Keratinocyte (primary cell): ENCODE measurements at regions not wholly inside any gene's neighbourhood (a gene's known extent, or its start where the extent isn't known, plus 50 kb on each side); places are given as distances from the start of the nearest gene placed in this dataset.

Experiments used
- EZH2 ChIP-seq: IDR thresholded peaks from one replicate; pipeline ENCODE4 v1.6.1; 2012; ENCODE audit warnings: inconsistent platforms, mild to moderate bottlenecking, low read length, moderate library complexity
- TF ChIP-seq, protein P1 (sequence below), 3 experiments: IDR thresholded peaks in 1 of 3; conservative IDR thresholded peaks in 1 of 3; optimal IDR thresholded peaks in 1 of 3; 2 replicates in 2 of 3; 3 replicates in 1 of 3; pipeline versions ENCODE3 to v1.5.1; 2011; ENCODE audit warnings: low read length in 3 of 3, mild to moderate bottlenecking in 3 of 3, moderate library complexity in 2 of 3, control low read depth in 1 of 3, inconsistent platforms in 1 of 3; ENCODE audit not compliant: insufficient read depth in 2 of 3; ENCODE audit errors: extremely low read depth in 1 of 3

DNA sequence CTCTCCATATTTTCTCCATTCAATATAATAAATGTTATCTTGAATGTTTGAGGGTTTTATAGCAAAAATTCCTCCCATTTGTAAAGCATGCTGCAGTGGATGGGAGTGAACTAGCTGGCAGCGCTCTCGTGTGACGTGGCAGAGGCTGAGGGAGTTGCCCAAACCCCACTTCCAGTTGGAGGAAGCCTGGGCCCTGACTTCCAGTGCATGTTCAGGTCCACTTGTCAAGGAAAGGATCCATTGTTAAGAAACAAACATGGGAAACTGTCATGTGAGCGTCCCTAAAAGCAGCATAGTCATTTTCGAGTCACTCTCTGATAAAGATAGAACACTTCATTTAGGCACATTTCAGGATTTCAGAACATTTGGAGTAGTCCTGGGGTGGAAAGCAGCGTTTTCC is 116.6 kb downstream of the SLC25A47 start:
- TF ChIP-seq, protein P1, sequence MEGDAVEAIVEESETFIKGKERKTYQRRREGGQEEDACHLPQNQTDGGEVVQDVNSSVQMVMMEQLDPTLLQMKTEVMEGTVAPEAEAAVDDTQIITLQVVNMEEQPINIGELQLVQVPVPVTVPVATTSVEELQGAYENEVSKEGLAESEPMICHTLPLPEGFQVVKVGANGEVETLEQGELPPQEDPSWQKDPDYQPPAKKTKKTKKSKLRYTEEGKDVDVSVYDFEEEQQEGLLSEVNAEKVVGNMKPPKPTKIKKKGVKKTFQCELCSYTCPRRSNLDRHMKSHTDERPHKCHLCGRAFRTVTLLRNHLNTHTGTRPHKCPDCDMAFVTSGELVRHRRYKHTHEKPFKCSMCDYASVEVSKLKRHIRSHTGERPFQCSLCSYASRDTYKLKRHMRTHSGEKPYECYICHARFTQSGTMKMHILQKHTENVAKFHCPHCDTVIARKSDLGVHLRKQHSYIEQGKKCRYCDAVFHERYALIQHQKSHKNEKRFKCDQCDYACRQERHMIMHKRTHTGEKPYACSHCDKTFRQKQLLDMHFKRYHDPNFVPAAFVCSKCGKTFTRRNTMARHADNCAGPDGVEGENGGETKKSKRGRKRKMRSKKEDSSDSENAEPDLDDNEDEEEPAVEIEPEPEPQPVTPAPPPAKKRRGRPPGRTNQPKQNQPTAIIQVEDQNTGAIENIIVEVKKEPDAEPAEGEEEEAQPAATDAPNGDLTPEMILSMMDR (optimal IDR thresholded peaks at IDR 0.05 in 1 of 3, IDR thresholded peaks at IDR 0.05 in 1 of 3, conservative IDR thresholded peaks at IDR 0.05 in 1 of 3; ENCODE audit: extremely low read depth in 1 of 3, insufficient read depth in 2 of 3, low read length in 3 of 3) = no peak
- no peak for TF ChIP-seq EZH2
